ENCODE measurements at regions not wholly inside any gene's neighbourhood (a gene's known extent, or its start where the extent isn't known, plus 50 kb on each side); places are given as distances from the start of the nearest gene placed in this dataset.

- no peak for DNase-seq
These were observed 909.9 kb upstream of the CHAC2 start for GRCh38 chr2:52857722-52858121.

- no peak for DNase-seq
These were observed 915.6 kb upstream of the CHAC2 start for GRCh38 chr2:52852006-52852405.

DNA sequence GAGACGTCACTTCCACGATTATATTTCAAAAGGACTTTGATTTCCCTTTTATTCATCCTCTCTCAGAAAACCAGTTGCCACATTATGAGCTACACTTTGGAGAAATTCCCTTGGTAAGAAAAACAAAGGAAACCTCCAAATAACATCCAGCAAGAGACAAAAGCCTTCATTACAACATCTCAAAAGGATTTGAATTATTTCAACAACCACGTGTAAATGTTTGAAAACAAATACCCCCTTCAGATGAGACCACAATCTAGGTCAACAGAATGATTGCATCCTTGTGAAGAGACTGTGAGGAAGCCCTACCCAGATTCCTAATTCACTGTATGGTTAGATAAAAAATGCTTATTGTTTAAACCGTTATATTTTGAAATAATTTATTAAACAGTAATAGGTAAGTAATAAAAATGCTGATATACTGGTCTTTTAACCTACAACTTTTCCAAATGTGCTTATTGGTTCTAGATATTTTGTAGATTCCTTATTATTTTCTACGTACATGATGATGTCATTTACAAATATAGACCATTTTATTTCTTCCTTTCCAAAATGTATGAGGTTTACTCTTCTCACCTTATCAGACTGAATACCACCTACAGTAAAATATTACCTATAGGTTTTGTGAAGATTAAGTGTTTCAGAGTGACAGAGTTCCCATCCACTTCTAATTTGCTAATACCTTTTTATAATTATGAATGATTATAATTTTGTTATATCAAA lies 922.7 kb upstream of the CHAC2 start:
- no peak for DNase-seq

- no peak for DNase-seq
These were observed 931.7 kb upstream of the CHAC2 start for GRCh38 chr2:52835909-52836308.

- DNase-seq: no peak
These were observed 936.4 kb upstream of the CHAC2 start for GRCh38 chr2:52831216-52831615.

DNA sequence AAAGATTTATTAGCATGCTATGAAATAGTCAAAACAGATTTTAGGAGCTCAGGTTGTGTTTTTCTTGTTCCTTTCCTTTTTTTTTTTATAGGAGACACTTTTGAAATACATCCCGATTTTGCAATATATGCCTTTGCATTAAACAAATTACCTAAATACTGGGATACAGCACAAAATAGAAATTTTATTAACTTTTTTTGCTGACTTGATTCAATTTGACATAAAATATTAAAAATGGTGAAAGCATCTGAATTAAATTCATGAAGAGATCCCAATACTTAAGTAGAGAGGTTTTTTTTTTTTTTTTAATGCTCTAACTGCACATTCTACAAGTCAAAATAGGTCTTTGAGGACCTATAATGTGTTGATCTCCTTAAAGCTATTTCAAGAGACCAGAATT lies 939.5 kb upstream of the CHAC2 start:
- DNase-seq: no peak

GRCh38 chr2:52821631-52822030 lies 946.0 kb upstream of the CHAC2 start:
- no peak for DNase-seq

- no peak for DNase-seq
These were observed 948.6 kb upstream of the CHAC2 start for GRCh38 chr2:52818958-52819357.

DNA sequence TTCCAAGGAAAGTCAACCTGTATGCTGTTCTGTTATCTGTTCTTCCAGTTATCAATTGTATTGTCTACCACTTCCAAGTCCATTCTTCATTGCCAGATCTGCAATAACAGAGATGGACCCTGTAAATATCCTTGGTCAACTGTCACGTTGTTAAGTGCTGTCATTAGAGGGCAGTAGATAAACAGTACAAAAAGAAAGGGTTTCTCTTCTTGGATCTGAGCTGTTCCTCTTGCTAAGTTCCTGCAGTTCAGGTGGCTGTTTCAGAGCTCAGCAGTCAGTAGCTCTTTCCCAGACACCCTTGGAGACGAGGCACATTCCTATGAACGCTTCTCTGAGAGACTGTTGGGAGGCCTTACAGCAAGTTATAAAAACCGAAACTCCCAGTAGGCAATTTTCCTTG lies 957.1 kb upstream of the CHAC2 start:
- DNase-seq: no peak

DNA sequence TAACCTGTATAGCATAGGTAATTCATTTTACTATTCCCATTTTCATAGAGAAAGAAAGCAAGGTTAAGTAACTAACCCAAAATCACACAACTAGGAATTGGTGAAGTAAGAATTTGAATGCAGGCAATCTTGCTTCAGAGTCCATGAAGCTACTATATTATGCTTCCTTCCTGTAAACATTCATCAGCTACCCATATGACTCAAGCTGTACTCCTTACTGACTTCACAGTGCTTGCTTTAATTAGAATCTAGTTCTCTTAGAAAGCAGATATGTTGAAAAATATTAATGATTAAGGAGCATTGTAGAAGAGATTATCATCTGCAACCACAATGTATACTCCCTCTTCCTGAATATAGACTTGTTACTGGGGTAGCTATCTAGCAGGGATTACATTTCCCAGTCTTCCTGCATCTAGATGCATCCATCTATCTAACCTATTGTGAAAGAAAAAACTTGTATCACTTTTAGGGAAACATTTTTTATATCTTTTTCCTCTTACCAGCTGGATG lies 961.6 kb upstream of the CHAC2 start:
- no peak for DNase-seq

- DNase-seq: peak; percentile 64
These were observed 973.0 kb upstream of the CHAC2 start for GRCh38 chr2:52794581-52794980.

- no peak for DNase-seq
These were observed 988.2 kb upstream of the CHAC2 start for GRCh38 chr2:52779446-52779845.

DNA sequence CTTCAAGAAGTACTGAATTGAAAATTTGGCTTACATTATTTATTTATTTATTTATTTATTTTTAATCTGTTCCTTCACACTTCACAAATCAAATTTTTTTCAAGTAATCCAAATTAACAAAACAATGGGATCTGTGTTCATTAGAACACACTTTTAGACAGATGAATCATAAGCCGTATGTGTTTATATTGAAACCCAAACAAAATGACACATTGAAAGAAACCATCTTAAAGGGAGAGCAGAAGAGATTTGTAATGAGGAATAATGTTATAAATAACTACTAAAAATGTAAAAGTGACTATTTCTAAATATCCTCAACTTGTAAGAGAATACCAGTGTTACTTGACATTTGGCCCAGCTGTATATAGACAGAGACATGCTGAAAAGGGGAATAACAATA lies 991.0 kb upstream of the CHAC2 start:
- DNase-seq: no peak

GRCh38 chr2:52775674-52776073 lies 991.9 kb upstream of the CHAC2 start:
- DNase-seq: no peak

GRCh38 chr2:52765735-52766134 lies 1001.9 kb upstream of the CHAC2 start:
- DNase-seq: no peak

DNA sequence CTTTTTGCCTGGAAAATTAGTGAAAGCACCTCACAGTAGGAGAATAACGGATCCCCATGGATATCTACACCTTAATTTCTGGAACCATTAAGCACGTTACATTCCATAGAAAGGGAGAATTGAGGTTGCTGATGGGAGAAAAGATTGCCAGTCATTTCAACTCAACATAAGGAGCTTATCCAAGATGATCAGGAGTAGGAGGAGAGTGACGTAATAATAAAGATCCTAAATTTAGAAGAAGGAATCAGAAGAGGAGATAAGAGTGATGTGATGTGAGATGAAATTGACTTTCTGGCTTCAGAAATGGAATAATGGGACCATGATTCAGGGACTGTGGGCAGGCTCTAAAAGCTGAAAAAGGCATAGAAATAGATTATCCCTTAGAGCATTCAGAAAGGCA lies 1017.8 kb upstream of the CHAC2 start:
- no peak for DNase-seq

DNA sequence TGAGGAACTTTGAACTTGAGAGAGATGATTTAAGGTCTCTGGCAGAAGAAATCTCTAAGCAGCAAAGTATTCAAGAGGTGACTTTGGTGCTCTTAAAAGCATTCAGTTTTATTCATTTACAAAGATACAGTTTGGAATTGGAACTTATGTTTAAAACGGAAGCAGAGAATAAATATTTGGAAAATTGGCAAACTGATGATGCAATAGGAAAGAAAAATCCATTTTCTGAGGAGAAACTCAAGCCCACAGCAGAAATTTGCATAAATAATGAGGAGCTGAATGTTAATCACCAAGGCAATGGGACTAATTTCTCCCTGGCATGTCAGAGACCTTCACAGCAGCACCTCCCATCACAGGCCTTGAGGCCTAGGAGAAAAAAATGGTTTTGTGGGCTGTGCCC lies 1022.5 kb upstream of the CHAC2 start:
- no peak for DNase-seq

DNA sequence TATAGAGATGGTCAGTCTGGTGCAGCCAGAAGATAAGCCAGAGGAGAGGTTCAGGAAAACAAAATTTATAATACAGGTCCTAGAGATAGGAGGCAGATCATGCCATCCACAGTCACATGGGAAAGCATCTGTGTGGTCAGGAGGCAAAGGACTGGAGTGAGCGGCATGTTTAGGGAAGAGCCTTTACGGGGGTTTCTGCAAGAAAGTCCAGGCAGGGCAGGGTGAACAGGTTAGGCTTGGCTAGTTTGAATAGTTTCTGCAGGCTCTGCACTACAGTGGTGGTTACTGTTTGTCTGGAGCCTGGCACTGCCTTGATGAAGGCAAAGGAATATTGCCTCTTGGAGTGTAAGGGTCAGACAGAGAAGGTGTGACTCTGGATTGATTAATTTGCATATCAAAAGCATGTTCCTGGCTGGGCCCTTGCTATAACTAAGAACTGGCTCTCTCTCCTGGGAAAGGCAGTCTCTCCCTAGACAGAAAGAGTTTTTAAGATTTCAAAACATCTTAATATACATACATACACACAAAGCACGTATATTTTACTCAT lies 1034.7 kb upstream of the CHAC2 start:
- no peak for DNase-seq

- no peak for DNase-seq
These were observed 1043.0 kb upstream of the CHAC2 start for GRCh38 chr2:52724585-52724984.

GRCh38 chr2:52717836-52718235 lies 1049.8 kb upstream of the CHAC2 start:
- no peak for DNase-seq

GRCh38 chr2:52710810-52711618 lies 1056.6 kb upstream of the CHAC2 start:
- no peak for DNase-seq

DNA sequence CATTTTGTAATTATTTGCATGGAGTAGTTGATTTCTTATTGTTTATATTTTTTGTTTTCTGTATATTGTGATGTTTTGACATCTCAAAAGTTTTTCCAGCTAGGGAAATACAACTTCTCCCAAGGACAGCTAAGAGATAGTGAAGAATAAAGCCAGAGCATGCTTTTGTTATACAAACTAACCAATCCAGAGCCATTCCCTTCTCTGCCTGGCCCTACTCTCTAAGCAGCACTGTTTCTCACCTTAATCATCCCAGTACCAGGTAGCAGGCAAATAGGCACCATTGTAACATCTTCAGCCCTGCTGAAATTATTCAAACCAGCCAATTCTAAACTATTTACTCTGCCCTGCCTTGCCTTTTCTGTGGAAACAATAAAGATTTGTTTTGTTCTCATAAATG lies 1063.4 kb upstream of the CHAC2 start:
- no peak for DNase-seq

- no peak for DNase-seq
These were observed 1064.6 kb upstream of the CHAC2 start for GRCh38 chr2:52703004-52703403.

All from muscle of arm (tissue), 1 donor.